CD8-positive, alpha-beta memory T cell (primary cell): ENCODE measurements at regions not wholly inside any gene's neighbourhood (a gene's known extent, or its start where the extent isn't known, plus 50 kb on each side); places are given as distances from the start of the nearest gene placed in this dataset.

Experiments
- CTCF ChIA-PET: fragments of 350-600 bp; sonication (Branson Sonifier 250); formaldehyde crosslinking; loops from one replicate; lab custom pipeline; 2021; ENCODE audit warnings: antibody characterized with exemption; lab: Charles Lee
- POLR2A ChIA-PET: fragments of 350-600 bp; sonication (Branson Sonifier 250); formaldehyde crosslinking; loops from one replicate; lab custom pipeline; 2021; ENCODE audit warnings: antibody characterized with exemption; lab: Charles Lee
- DNase-seq, 5 donors: peaks; one replicate each; pipeline versions ENCODE4 v3.0.0 to v3.0.0-alpha.2; 2020 to 2022; ENCODE audit warnings: mixed read lengths in 1 of 5
- H3K27ac ChIP-seq: one replicate; pipeline ENCODE4 v1.7.0; 2013; ENCODE audit warnings: low read depth, mild to moderate bottlenecking, low read length, moderate library complexity
- H3K27me3 ChIP-seq: 2 replicates; pipeline ENCODE4 v1.7.0; 2013; ENCODE audit warnings: low read length, mild to moderate bottlenecking; ENCODE audit not compliant: insufficient read depth, poor library complexity, severe bottlenecking
- H3K36me3 ChIP-seq: 2 replicates; pipeline ENCODE4 v1.7.0; 2013; ENCODE audit warnings: mild to moderate bottlenecking, low read length, moderate library complexity; ENCODE audit not compliant: insufficient read depth
- H3K4me1 ChIP-seq: 2 replicates; pipeline ENCODE4 v1.7.0; 2013; ENCODE audit warnings: mild to moderate bottlenecking, low read length, moderate library complexity; ENCODE audit not compliant: insufficient read depth
- H3K4me3 ChIP-seq: 2 replicates; pipeline ENCODE4 v1.7.0; 2013; ENCODE audit warnings: mild to moderate bottlenecking, low read length
- H3K9me3 ChIP-seq: 2 replicates; pipeline ENCODE4 v1.7.0; 2013; ENCODE audit warnings: mild to moderate bottlenecking, low read length
- H3K27ac Mint-ChIP-seq, 8 donors: one replicate each; pipeline ENCODE4 v1.8.0; 2020 to 2021; ENCODE audit warnings: mixed read lengths in 8 of 8, mild to moderate bottlenecking in 6 of 8, inconsistent platforms in 3 of 8, moderate library complexity in 3 of 8
- H3K27me3 Mint-ChIP-seq, 2 donors: one replicate each; pipeline ENCODE4 v1.8.0; 2020 to 2021; ENCODE audit warnings: mixed read lengths in 2 of 2, mild to moderate bottlenecking in 1 of 2, moderate library complexity in 1 of 2
- H3K36me3 Mint-ChIP-seq, 3 donors: one replicate each; pipeline ENCODE4 v1.8.0; 2020 to 2021; ENCODE audit warnings: mixed read lengths in 3 of 3, inconsistent platforms in 1 of 3, mild to moderate bottlenecking in 1 of 3
- H3K4me1 Mint-ChIP-seq, 3 donors: one replicate each; pipeline ENCODE4 v1.8.0; 2020 to 2021; ENCODE audit warnings: mixed read lengths in 3 of 3, inconsistent platforms in 1 of 3, mild to moderate bottlenecking in 1 of 3
- H3K4me3 Mint-ChIP-seq, 7 donors: one replicate each; pipeline ENCODE4 v1.8.0; 2020 to 2021; ENCODE audit warnings: mixed read lengths in 7 of 7, mild to moderate bottlenecking in 6 of 7, moderate library complexity in 4 of 7, inconsistent platforms in 2 of 7
- H3K9me3 Mint-ChIP-seq, 5 donors: one replicate each; pipeline ENCODE4 v1.8.0; 2020 to 2022; ENCODE audit warnings: mixed read lengths in 5 of 5, mild to moderate bottlenecking in 3 of 5, moderate library complexity in 2 of 5, inconsistent platforms in 1 of 5

GRCh38 chr6:105609375-105609991 is 206.6 kb upstream of the PREP start:
- no peaks in the 10 kb centered on the region for H3K4me1 ChIP-seq
- Mint-ChIP-seq H3K27me3 (peaks cover 0 to 2% of the 10 kb centered on the region in 2 donors), H3K36me3 (peaks cover 0 to 10% (median 0%) of the 10 kb centered on the region in 3 donors), H3K27ac (no peak overlapping the region), H3K4me1 (peaks cover 0 to 2% (median 0%) of the 10 kb centered on the region in 3 donors), H3K4me3 (no peak overlapping the region), H3K9me3 (peaks cover 0 to 2% (median 0%) of the 10 kb centered on the region in 5 donors)
- ChIA-PET CTCF (no interaction called here), POLR2A (no interaction called here)
- no peaks in the 10 kb centered on the region for H3K36me3 ChIP-seq
- H3K4me3 ChIP-seq = no peak overlapping the region
- no peak for DNase-seq
- H3K27me3 ChIP-seq = no peaks in the 10 kb centered on the region
- no peak overlapping the region for H3K27ac ChIP-seq
- H3K9me3 ChIP-seq = no peaks in the 10 kb centered on the region

- H3K36me3 Mint-ChIP-seq = peaks cover 0 to 10% (median 0%) of the 10 kb centered on the region in 3 donors
- peaks cover 0 to 2% of the 10 kb centered on the region in 2 donors for H3K27me3 Mint-ChIP-seq
- peaks cover 0 to 2% (median 0%) of the 10 kb centered on the region in 3 donors for H3K4me1 Mint-ChIP-seq
- DNase-seq = no peak
- ChIA-PET POLR2A (no interaction called here), CTCF (no interaction called here)
- no peak overlapping the region for H3K27ac Mint-ChIP-seq
- H3K36me3 ChIP-seq = no peaks in the 10 kb centered on the region
- H3K27ac ChIP-seq = no peak overlapping the region
- H3K4me3 Mint-ChIP-seq = no peak overlapping the region
- no peaks in the 10 kb centered on the region for H3K9me3 Mint-ChIP-seq
- no peaks in the 10 kb centered on the region for H3K4me1 ChIP-seq
- H3K27me3 ChIP-seq = no peaks in the 10 kb centered on the region
- no peak overlapping the region for H3K4me3 ChIP-seq
- no peaks in the 10 kb centered on the region for H3K9me3 ChIP-seq
Measured at GRCh38 chr6:105608711-105609374, 206.0 kb upstream of the PREP start.

GRCh38 chr6:105607636-105608621 is 205.0 kb upstream of the PREP start:
- CTCF ChIA-PET = no interaction called here
- no peak overlapping the region for H3K27ac Mint-ChIP-seq
- POLR2A ChIA-PET = no interaction called here
- peaks cover 0 to 2% (median 0%) of the 10 kb centered on the region in 3 donors for H3K4me1 Mint-ChIP-seq
- Histone ChIP-seq H3K4me1 (no peaks in the 10 kb centered on the region), H3K27me3 (no peaks in the 10 kb centered on the region), H3K4me3 (no peak overlapping the region), H3K27ac (no peak overlapping the region), H3K36me3 (no peaks in the 10 kb centered on the region), H3K9me3 (no peaks in the 10 kb centered on the region)
- H3K4me3 Mint-ChIP-seq = no peak overlapping the region
- H3K27me3 Mint-ChIP-seq = peaks cover 0 to 2% of the 10 kb centered on the region in 2 donors
- H3K9me3 Mint-ChIP-seq = no peaks in the 10 kb centered on the region
- H3K36me3 Mint-ChIP-seq = peaks cover 0 to 10% (median 0%) of the 10 kb centered on the region in 3 donors
- DNase-seq = no peak

GRCh38 chr6:105606831-105607463 is 204.1 kb upstream of the PREP start:
- no peak overlapping the region for H3K4me3 Mint-ChIP-seq
- peaks cover 0 to 10% (median 0%) of the 10 kb centered on the region in 3 donors for H3K36me3 Mint-ChIP-seq
- ChIA-PET POLR2A (no interaction called here), CTCF (interaction anchor here (1.7 kb wide), 1 partner anchor 27 kb away, joined by 3 read pairs; no protein-coding TSS in a partner anchor)
- DNase-seq = no peak
- peaks cover 0 to 2% of the 10 kb centered on the region in 2 donors for H3K27me3 Mint-ChIP-seq
- no peaks in the 10 kb centered on the region for H3K9me3 ChIP-seq
- H3K4me1 ChIP-seq = peaks cover under 1% of the 10 kb centered on the region
- no peak overlapping the region for H3K4me3 ChIP-seq
- peaks cover under 1 to 3% (median 1%) of the 10 kb centered on the region in 3 donors for H3K4me1 Mint-ChIP-seq
- H3K27ac Mint-ChIP-seq = no peak overlapping the region
- no peaks in the 10 kb centered on the region for H3K36me3 ChIP-seq
- H3K27ac ChIP-seq = no peak overlapping the region
- H3K27me3 ChIP-seq = no peaks in the 10 kb centered on the region
- no peaks in the 10 kb centered on the region for H3K9me3 Mint-ChIP-seq

- Mint-ChIP-seq H3K9me3 (no peaks in the 10 kb centered on the region), H3K4me1 (peaks cover 10 to 21% (median 10%) of the 10 kb centered on the region in 3 donors), H3K27me3 (peaks cover 0 to 2% of the 10 kb centered on the region in 2 donors), H3K27ac (no peak overlapping the region), H3K36me3 (peaks cover 0 to 10% (median 1%) of the 10 kb centered on the region in 3 donors), H3K4me3 (no peak overlapping the region)
- ChIA-PET POLR2A (no interaction called here), CTCF (no interaction called here)
- H3K9me3 ChIP-seq = no peaks in the 10 kb centered on the region
- no peak overlapping the region for H3K4me3 ChIP-seq
- peaks cover 8% of the 10 kb centered on the region for H3K4me1 ChIP-seq
- no peaks in the 10 kb centered on the region for H3K27me3 ChIP-seq
- DNase-seq = no peak
- H3K27ac ChIP-seq = no peak overlapping the region
- no peaks in the 10 kb centered on the region for H3K36me3 ChIP-seq
Measured at GRCh38 chr6:105604587-105604884, 201.7 kb upstream of the PREP start.

- no peak for DNase-seq
- Mint-ChIP-seq H3K4me3 (no peak overlapping the region), H3K27ac (no peak overlapping the region), H3K4me1 (peaks cover 10 to 23% (median 10%) of the 10 kb centered on the region in 3 donors), H3K36me3 (peaks cover 0 to 10% (median 1%) of the 10 kb centered on the region in 3 donors), H3K9me3 (no peaks in the 10 kb centered on the region), H3K27me3 (peaks cover 0 to 2% of the 10 kb centered on the region in 2 donors)
- POLR2A ChIA-PET = no interaction called here
- H3K9me3 ChIP-seq = no peaks in the 10 kb centered on the region
- H3K4me3 ChIP-seq = no peak overlapping the region
- no peak overlapping the region for H3K27ac ChIP-seq
- CTCF ChIA-PET = no interaction called here
- peaks cover 8% of the 10 kb centered on the region for H3K4me1 ChIP-seq
- H3K36me3 ChIP-seq = no peaks in the 10 kb centered on the region
- no peaks in the 10 kb centered on the region for H3K27me3 ChIP-seq
Measured at GRCh38 chr6:105603788-105604586, 201.1 kb upstream of the PREP start.

GRCh38 chr6:105601541-105602236 is 198.8 kb upstream of the PREP start:
- Mint-ChIP-seq H3K36me3 (peaks cover 0 to 16% (median 1%) of the 10 kb centered on the region in 3 donors), H3K27ac (peak overlapping the region in 7 of 8 donors; percentile 13 to 85 (median 67)), H3K4me3 (peak overlapping the region in 6 of 7 donors; percentile 68 to 78 (median 76)), H3K9me3 (peaks cover 0 to 2% (median 0%) of the 10 kb centered on the region in 5 donors), H3K27me3 (peaks cover 0 to 3% of the 10 kb centered on the region in 2 donors), H3K4me1 (peaks cover 10 to 23% (median 10%) of the 10 kb centered on the region in 3 donors)
- no peak overlapping the region for H3K27ac ChIP-seq
- peak overlapping the region; percentile 34 for H3K4me3 ChIP-seq
- CTCF ChIA-PET = no interaction called here
- no peak for DNase-seq
- H3K27me3 ChIP-seq = no peaks in the 10 kb centered on the region
- POLR2A ChIA-PET = no interaction called here
- no peaks in the 10 kb centered on the region for H3K9me3 ChIP-seq
- no peaks in the 10 kb centered on the region for H3K36me3 ChIP-seq
- peaks cover 8% of the 10 kb centered on the region for H3K4me1 ChIP-seq
